DOHH2 (cell line): ENCODE measurements at regions not wholly inside any gene's neighbourhood (a gene's known extent, or its start where the extent isn't known, plus 50 kb on each side); places are given as distances from the start of the nearest gene placed in this dataset.

Experiments used
- H3F3A ChIP-seq: fragments of 200-600 bp; sonication (generic), shearing (Covaris generic); 2 replicates; pipeline ENCODE4 v1.6.0; 2016; ENCODE audit warnings: antibody characterized with exemption, mild to moderate bottlenecking; ENCODE audit not compliant: control insufficient read depth, insufficient read depth
- H3K27ac ChIP-seq: fragments of 200-600 bp; sonication (generic); 2 replicates; pipeline ENCODE4 v1.5.1; 2014; ENCODE audit warnings: low read depth, mild to moderate bottlenecking, low read length, moderate library complexity
- H3K27me3 ChIP-seq: fragments of 200-600 bp; sonication (generic); 2 replicates; pipeline ENCODE4 v1.6.1; 2014; ENCODE audit warnings: mild to moderate bottlenecking, low read length, mixed read lengths; ENCODE audit not compliant: control insufficient read depth
- H3K36me3 ChIP-seq: fragments of 200-600 bp; sonication (generic); 2 replicates; pipeline ENCODE4 v1.6.1; 2014; ENCODE audit warnings: mild to moderate bottlenecking, low read length, moderate library complexity, mixed read lengths; ENCODE audit not compliant: control insufficient read depth
- H3K4me1 ChIP-seq: fragments of 200-600 bp; sonication (generic); 2 replicates; pipeline ENCODE4 v1.6.1; 2014; ENCODE audit warnings: mild to moderate bottlenecking, low read length, mixed read lengths; ENCODE audit not compliant: control insufficient read depth
- H3K4me2 ChIP-seq: fragments of 200-600 bp; sonication (generic); 2 replicates; pipeline ENCODE4 v1.6.0; 2014; ENCODE audit warnings: mild to moderate bottlenecking, low read length, moderate library complexity
- H3K4me3 ChIP-seq: fragments of 200-600 bp; sonication (generic); 2 replicates; pipeline ENCODE4 v1.5.1; 2014; ENCODE audit warnings: mild to moderate bottlenecking, low read length, mixed read lengths
- H3K79me2 ChIP-seq: fragments of 200-600 bp; sonication (generic); 2 replicates; pipeline ENCODE4 v1.6.1; 2014; ENCODE audit warnings: mild to moderate bottlenecking, low read length, mixed read lengths; ENCODE audit not compliant: control insufficient read depth
- H3K9me2 ChIP-seq: fragments of 200-600 bp; sonication (generic); replicated peaks from 2 replicates; pipeline ENCODE4 v1.6.1; 2014; ENCODE audit warnings: mild to moderate bottlenecking, low read length, mixed read lengths; ENCODE audit not compliant: control insufficient read depth
- H3K9me3 ChIP-seq: fragments of 200-600 bp; sonication (generic); 2 replicates; pipeline ENCODE4 v1.6.1; 2014; ENCODE audit warnings: antibody characterized with exemption, low read length, mixed read lengths; ENCODE audit not compliant: control insufficient read depth, insufficient read depth
- H4K20me1 ChIP-seq: fragments of 200-600 bp; sonication (generic); 2 replicates; pipeline ENCODE4 v1.6.0; 2014; ENCODE audit warnings: low read depth, mild to moderate bottlenecking, antibody characterized with exemption, low read length, moderate library complexity; ENCODE audit not compliant: control insufficient read depth, insufficient read depth
- CTCF ChIP-seq: fragments of 200-600 bp; sonication (generic); IDR thresholded peaks from one replicate; pipeline ENCODE4 v1.5.1; 2014; ENCODE audit warnings: antibody characterized with exemption, mild to moderate bottlenecking, low read depth, low read length; ENCODE audit not compliant: poor library complexity, severe bottlenecking
- EZH2phosphoT487 ChIP-seq: fragments of 200-600 bp; sonication (generic); IDR thresholded peaks from 2 replicates; pipeline ENCODE4 v1.6.1; 2017; ENCODE audit warnings: borderline replicate concordance, mild to moderate bottlenecking, antibody characterized with exemption, low read length, moderate library complexity, mixed read lengths

- Histone ChIP-seq H3K4me1 (no peaks in the 10 kb centered on the region), H3K9me2 (no peaks in the 10 kb centered on the region), H3K79me2 (no peaks in the 10 kb centered on the region), H3K36me3 (no peaks in the 10 kb centered on the region), H3K9me3 (no peaks in the 10 kb centered on the region), H4K20me1 (no peaks in the 10 kb centered on the region), H3K27ac (no peak overlapping the region), H3K27me3 (no peaks in the 10 kb centered on the region), H3F3A (no peaks in the 10 kb centered on the region), H3K4me3 (no peak overlapping the region), H3K4me2 (no peak overlapping the region)
- TF ChIP-seq EZH2phosphoT487 (no peak), CTCF (no peak)
Observed at GRCh38 chr4:154004507-154005170, 215.8 kb upstream of the SFRP2 start.

- H4K20me1 ChIP-seq = no peaks in the 10 kb centered on the region
- H3K9me2 ChIP-seq = no peaks in the 10 kb centered on the region
- no peak overlapping the region for H3K4me2 ChIP-seq
- TF ChIP-seq EZH2phosphoT487 = no peak
- TF ChIP-seq CTCF = no peak
- H3K27me3 ChIP-seq = no peaks in the 10 kb centered on the region
- no peaks in the 10 kb centered on the region for H3K36me3 ChIP-seq
- no peak overlapping the region for H3K27ac ChIP-seq
- H3K9me3 ChIP-seq = no peaks in the 10 kb centered on the region
- no peaks in the 10 kb centered on the region for H3K79me2 ChIP-seq
- H3K4me3 ChIP-seq = no peak overlapping the region
- no peaks in the 10 kb centered on the region for H3K4me1 ChIP-seq
- no peaks in the 10 kb centered on the region for H3F3A ChIP-seq
Observed at GRCh38 chr4:154004016-154004415, 215.1 kb upstream of the SFRP2 start.

GRCh38 chr4:154003378-154003777, 214.5 kb upstream of the SFRP2 start:
- TF ChIP-seq CTCF (no peak), EZH2phosphoT487 (no peak)
- Histone ChIP-seq H3K9me3 (no peaks in the 10 kb centered on the region), H3K4me3 (no peak overlapping the region), H3K4me1 (no peaks in the 10 kb centered on the region), H3K4me2 (no peak overlapping the region), H3F3A (no peaks in the 10 kb centered on the region), H3K9me2 (no peaks in the 10 kb centered on the region), H3K27me3 (no peaks in the 10 kb centered on the region), H3K27ac (no peak overlapping the region), H3K79me2 (no peaks in the 10 kb centered on the region), H3K36me3 (no peaks in the 10 kb centered on the region), H4K20me1 (no peaks in the 10 kb centered on the region)
